ENCODE measurements at regions not wholly inside any gene's neighbourhood (a gene's known extent, or its start where the extent isn't known, plus 50 kb on each side); places are given as distances from the start of the nearest gene placed in this dataset.

GRCh38 chr6:4670824-4671409 lies 105.3 kb upstream of the CDYL start:
- TF ChIP-seq CTCF (conservative IDR thresholded peaks at IDR 0.05; ENCODE audit: low read depth, low read length) (no peak), EZH2phosphoT487 (IDR thresholded peaks at IDR 0.05; ENCODE audit: borderline replicate concordance, low read length) (no peak), EZH2 (IDR thresholded peaks at IDR 0.05; ENCODE audit: low read length, unreplicated experiment) (no peak)
